Medulla oblongata (tissue), 1 donor: ENCODE measurements at regions not wholly inside any gene's neighbourhood (a gene's known extent, or its start where the extent isn't known, plus 50 kb on each side); places are given as distances from the start of the nearest gene placed in this dataset.
"Not testable (repeated sequence)": the region's sequence is repeated elsewhere in the genome, so short reads cannot be mapped to it uniquely, and the experiment has no call there.

Experiments used
- DNase-seq: peaks from one replicate; pipeline ENCODE4 v3.0.0-alpha.2; 2015; ENCODE audit errors: extremely low spot score

- no peak for DNase-seq
Observed at GRCh38 chr4:126969360-126970235, 663.2 kb upstream of the INTU start.

- no peak for DNase-seq
Observed at GRCh38 chr4:126973201-126973600, 659.6 kb upstream of the INTU start.

DNA sequence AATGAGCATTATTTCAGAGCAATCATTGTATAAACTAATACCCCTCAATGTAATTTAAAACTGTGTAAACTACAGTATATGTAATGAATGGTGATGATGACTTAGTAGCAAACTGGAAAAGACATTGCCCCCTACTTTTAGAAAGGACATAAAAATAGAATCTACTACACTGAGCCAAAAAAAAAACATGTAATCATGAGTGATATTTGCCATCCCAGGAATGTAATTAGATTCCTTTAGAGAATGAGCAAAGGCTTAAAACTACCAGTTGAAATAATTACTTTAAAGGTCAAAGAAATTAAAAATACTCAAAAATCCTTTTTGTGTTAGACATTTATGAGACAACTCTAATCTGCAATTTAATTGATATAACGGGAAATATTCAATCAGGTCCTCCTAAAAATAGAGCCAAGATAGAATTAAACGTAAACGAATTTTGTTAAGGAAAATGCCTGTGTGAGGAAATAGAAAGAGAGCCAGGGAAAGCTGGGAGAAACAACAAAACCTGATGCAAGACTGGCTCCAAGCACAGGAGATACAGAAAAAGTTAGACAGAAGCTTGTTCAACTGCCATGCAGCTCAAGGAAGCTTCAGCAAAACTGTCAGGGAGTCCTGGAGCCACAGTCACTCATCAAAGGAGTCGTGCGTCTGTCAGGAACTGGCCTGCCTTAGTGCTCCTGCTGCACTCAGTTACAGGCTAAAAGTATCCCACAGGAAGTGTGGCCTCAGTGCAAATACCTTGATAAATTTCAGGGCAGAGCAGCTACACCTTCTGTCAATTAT lies 655.7 kb upstream of the INTU start:
- DNase-seq, result no peak

- DNase-seq, result no peak
Observed at GRCh38 chr4:126986005-126986404, 646.8 kb upstream of the INTU start.

- no peak for DNase-seq
Observed at GRCh38 chr4:126986828-126987227, 645.9 kb upstream of the INTU start.

DNA sequence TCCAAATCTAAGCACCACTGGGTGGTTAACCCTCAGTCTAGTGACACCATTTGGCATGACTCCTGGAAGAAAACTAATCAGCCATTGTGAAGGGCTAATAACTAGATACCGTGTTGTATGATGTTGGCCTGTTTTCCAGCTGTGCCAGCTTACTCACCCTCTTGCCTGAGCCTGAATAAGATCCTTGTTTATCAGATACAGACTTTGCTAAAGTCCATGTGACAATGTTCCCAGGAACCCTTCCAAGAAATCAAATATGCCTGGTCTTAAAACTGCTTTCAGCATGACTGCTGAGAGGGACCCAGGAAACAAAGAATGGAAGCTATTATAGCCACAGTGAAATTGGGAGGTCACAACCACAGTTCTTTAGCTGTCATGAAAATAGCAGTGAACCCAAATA lies 640.8 kb upstream of the INTU start:
- peak; percentile 81 for DNase-seq

- no peak for DNase-seq
Observed at GRCh38 chr4:126992910-126993309, 639.8 kb upstream of the INTU start.

- no peak for DNase-seq
Observed at GRCh38 chr4:126993351-126993750, 639.4 kb upstream of the INTU start.

GRCh38 chr4:126995235-126995634 lies 637.5 kb upstream of the INTU start:
- DNase-seq, result no peak

DNA sequence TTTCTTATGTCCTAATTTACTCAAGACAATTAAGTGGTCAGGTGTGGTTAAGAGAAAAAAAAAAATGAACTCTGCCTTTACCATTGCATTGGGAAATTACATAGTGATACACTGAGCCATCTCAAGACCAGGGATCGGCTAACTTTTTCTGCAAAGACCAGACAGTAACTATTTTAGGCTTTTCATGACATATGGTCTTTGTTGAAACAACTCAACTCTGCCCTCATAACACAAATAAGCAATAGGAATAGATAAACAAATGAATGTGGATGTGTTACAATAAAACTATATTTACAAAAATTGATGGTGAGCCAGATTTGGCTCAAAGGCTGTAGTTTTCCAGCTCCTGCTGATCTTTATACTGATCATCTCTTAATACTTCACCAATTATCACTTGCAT lies 632.6 kb upstream of the INTU start:
- no peak for DNase-seq

DNA sequence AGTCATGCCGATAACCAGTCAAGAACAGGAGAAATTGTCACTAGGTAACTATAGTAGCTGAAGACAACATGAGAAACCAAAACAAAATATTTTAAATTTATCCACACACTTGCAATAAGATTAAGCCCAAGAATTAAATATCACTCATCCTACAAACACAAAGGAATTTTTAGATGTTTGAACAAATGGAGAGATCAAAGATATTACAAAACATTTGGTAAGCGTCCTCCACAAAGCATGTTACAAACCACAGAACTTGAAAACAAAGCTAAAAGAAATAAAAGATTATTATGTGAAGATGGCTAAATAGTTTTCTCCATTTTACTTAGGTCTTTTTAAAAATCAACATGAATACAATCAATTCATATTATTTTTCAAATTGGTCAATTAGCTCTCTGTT lies 631.9 kb upstream of the INTU start:
- DNase-seq, result no peak

GRCh38 chr4:127001933-127002332 lies 630.8 kb upstream of the INTU start:
- DNase-seq, result no peak

DNA sequence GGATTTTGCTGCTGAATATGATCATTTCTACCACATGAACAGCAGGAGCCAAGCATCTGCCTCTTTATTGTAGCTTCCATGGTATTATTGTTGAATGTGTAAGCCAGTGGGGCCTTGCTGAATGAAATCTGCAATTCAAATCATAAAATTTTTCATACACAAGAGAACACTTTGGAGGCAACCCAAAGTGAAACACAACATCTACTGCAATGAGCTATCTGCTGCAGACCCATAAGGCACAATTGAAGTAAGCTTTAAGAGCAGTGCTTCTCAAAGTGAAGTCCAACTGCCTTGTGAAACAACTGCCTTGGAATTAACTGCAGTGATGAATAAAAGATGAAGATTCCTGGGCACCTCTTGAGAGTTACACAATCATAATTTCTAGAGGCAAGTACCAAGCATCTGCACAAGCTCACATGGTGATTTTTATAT lies 626.3 kb upstream of the INTU start:
- DNase-seq, result no peak

- DNase-seq, result no peak
Observed at GRCh38 chr4:127007305-127007704, 625.5 kb upstream of the INTU start.

DNA sequence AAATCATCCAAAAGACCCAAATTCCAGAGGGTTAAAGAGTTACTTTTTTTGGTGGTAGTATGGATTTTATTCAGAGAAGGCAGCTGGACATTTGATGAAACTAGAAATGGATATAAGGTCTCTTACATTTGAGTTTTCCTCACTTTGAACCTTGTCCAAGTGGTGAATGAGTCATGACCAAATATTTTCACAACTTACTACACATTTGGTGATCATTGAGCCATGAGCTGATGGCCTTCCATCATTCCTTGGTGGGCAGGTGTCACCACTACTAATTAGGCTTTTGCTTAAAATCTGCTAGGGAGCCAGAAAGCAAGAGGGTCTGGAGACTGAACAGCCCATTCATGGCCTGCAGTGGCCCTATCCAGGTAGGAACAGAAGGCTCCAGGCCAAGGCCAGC lies 620.2 kb upstream of the INTU start:
- DNase-seq, result no peak

GRCh38 chr4:127015667-127016117 lies 617.1 kb upstream of the INTU start:
- DNase-seq, result no peak

GRCh38 chr4:127018381-127018780 lies 614.4 kb upstream of the INTU start:
- DNase-seq, result no peak

DNA sequence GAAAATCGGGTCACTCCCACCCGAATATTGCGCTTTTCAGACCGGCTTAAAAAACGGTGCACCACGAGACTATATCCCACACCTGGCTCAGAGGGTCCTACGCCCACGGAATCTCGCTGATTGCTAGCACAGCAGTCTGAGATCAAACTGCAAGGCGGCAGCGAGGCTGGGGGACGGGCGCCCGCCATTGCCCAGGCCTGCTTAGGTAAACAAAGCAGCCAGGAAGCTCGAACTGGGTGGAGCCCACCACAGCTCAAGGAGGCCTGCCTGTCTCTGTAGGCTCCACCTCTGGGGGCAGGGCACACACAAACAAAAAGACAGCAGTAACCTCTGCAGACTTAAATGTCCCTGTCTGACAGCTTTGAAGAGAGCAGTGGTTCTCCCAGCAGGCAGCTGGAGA lies 611.9 kb upstream of the INTU start:
- DNase-seq, result not testable (repeated sequence)

- no peak for DNase-seq
Observed at GRCh38 chr4:127036296-127036695, 596.5 kb upstream of the INTU start.

DNA sequence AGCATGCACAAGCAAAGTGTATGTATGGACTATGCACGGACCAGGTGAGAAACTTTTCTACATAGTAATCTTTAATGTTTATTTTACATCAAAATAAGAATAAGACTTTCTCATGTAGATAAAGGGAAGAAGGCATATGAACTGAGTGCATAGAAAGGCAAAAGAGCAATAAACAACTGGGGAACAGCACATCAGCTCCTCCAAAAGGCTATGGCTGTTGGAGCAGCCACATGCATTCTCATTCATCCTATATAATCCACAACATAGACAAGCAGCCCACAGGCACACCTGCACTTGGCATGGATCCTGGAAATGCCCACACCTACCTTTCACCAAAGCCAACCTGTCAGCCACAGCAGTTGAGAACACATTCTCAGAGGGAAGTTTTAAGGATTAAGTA lies 586.9 kb upstream of the INTU start:
- no peak for DNase-seq

- no peak for DNase-seq
Observed at GRCh38 chr4:127047930-127048329, 584.8 kb upstream of the INTU start.

GRCh38 chr4:127048376-127049044 lies 584.2 kb upstream of the INTU start:
- no peak for DNase-seq
